ENCODE measurements at regions not wholly inside any gene's neighbourhood (a gene's known extent, or its start where the extent isn't known, plus 50 kb on each side); places are given as distances from the start of the nearest gene placed in this dataset.

DNA sequence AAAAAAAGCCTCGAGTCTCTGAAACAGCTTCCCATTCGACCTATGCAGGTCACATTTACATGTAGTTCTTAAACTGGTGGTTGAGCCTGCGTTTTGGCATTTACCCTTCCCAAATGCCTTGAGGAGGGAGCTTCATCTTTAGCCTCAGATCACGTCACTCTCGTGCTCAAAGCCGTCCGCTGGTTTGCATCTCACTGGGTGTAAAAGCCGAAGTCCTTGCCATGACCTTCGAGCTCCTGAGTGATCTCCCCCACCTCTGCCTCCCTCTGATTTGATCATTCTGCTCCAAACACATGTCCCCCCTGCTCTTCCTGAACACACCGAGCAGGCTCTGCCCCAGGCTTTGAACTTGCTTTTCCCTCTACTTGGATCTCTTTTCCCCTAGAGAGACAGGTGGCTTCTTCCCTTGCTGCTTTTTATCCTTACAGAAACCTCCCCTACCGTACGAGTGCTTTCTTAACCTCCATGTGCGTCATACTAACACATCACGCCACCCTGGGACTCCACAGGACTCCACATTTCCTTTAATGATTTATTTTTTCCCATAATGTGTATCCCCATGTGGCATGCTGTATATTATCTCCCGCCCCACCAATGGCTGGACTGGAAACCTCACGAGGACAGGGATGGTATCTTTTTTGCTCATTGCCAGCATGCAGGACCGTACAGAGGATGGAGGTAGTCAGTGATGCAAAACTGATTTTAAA lies 610.7 kb downstream of the VRK1 start:
- H3K27ac ChIP-seq, result no peak overlapping the region
- H3K4me1 ChIP-seq (ENCODE audit: insufficient read depth), result peaks cover under 1% of the 10 kb centered on the region
- H3K79me2 ChIP-seq, result no peaks in the 10 kb centered on the region
- 68% methylated on average over 17 of the region's 17 CpGs for WGBS (ENCODE audit: low lambda C conversion rate, missing lambda C conversion rate)
- H4K20me1 ChIP-seq (ENCODE audit: insufficient read depth, poor library complexity, severe bottlenecking), result no peaks in the 10 kb centered on the region
- no peak for DNase-seq (ENCODE audit: low spot score)
- TF ChIP-seq, protein P1, sequence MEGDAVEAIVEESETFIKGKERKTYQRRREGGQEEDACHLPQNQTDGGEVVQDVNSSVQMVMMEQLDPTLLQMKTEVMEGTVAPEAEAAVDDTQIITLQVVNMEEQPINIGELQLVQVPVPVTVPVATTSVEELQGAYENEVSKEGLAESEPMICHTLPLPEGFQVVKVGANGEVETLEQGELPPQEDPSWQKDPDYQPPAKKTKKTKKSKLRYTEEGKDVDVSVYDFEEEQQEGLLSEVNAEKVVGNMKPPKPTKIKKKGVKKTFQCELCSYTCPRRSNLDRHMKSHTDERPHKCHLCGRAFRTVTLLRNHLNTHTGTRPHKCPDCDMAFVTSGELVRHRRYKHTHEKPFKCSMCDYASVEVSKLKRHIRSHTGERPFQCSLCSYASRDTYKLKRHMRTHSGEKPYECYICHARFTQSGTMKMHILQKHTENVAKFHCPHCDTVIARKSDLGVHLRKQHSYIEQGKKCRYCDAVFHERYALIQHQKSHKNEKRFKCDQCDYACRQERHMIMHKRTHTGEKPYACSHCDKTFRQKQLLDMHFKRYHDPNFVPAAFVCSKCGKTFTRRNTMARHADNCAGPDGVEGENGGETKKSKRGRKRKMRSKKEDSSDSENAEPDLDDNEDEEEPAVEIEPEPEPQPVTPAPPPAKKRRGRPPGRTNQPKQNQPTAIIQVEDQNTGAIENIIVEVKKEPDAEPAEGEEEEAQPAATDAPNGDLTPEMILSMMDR (IDR thresholded peaks at IDR 0.05; ENCODE audit: poor library complexity), result no peak
- no peak for TF ChIP-seq EZH2 (IDR thresholded peaks at IDR 0.05; ENCODE audit: borderline replicate concordance)
- TF ChIP-seq EZH2phosphoT487 (IDR thresholded peaks at IDR 0.05; ENCODE audit: low read depth, severe bottlenecking, unreplicated experiment), result no peak
- peaks cover 35% of the 10 kb centered on the region for H3K27me3 ChIP-seq
- no peaks in the 10 kb centered on the region for H3K9me2 ChIP-seq (replicated peaks; ENCODE audit: insufficient read depth)
- H2AFZ ChIP-seq, result no peak overlapping the region
- H3K4me2 ChIP-seq, result no peak overlapping the region
- H3K36me3 ChIP-seq (replicated peaks; ENCODE audit: insufficient read depth, low read depth), result no peaks in the 10 kb centered on the region
- no peak overlapping the region for H3K4me3 ChIP-seq
- no peaks in the 10 kb centered on the region for H3K9me3 ChIP-seq (ENCODE audit: low read depth)

DNA sequence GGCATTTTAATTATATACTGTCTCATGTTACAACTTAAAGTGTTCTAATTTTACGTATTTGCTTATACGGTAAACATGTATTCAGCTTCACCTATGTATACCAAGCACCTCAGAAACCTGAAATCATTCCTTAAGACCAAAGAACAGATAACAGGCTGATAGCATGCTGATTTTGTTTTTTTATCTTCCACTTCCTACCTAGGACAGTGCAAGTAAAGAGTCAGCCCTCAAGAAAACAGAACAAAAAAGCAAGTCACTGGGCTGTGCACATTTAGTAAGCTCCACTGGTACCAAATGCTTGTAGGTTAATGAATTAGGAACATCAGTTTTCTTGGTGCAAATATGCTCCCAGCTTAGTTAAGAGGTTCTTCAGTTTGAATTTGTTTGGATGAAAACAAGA lies 611.3 kb downstream of the VRK1 start:
- 68% methylated on average over 2 of the region's 2 CpGs for WGBS (ENCODE audit: low lambda C conversion rate, missing lambda C conversion rate)
- no peaks in the 10 kb centered on the region for H3K9me2 ChIP-seq (replicated peaks; ENCODE audit: insufficient read depth)
- no peak overlapping the region for H2AFZ ChIP-seq
- peaks cover 7% of the 10 kb centered on the region for H3K4me1 ChIP-seq (ENCODE audit: insufficient read depth)
- no peaks in the 10 kb centered on the region for H3K36me3 ChIP-seq (replicated peaks; ENCODE audit: insufficient read depth, low read depth)
- no peak overlapping the region for H3K27ac ChIP-seq
- DNase-seq (ENCODE audit: low spot score), result no peak
- TF ChIP-seq, protein P1 (IDR thresholded peaks at IDR 0.05; ENCODE audit: poor library complexity), result no peak
- TF ChIP-seq EZH2phosphoT487 (IDR thresholded peaks at IDR 0.05; ENCODE audit: low read depth, severe bottlenecking, unreplicated experiment) (no peak), EZH2 (IDR thresholded peaks at IDR 0.05; ENCODE audit: borderline replicate concordance) (no peak)
- no peak overlapping the region for H3K4me3 ChIP-seq
- no peaks in the 10 kb centered on the region for H3K9me3 ChIP-seq (ENCODE audit: low read depth)
- H3K79me2 ChIP-seq, result no peaks in the 10 kb centered on the region
- peaks cover 42% of the 10 kb centered on the region for H3K27me3 ChIP-seq
- H4K20me1 ChIP-seq (ENCODE audit: insufficient read depth, poor library complexity, severe bottlenecking), result no peaks in the 10 kb centered on the region
- H3K4me2 ChIP-seq, result no peak overlapping the region

DNA sequence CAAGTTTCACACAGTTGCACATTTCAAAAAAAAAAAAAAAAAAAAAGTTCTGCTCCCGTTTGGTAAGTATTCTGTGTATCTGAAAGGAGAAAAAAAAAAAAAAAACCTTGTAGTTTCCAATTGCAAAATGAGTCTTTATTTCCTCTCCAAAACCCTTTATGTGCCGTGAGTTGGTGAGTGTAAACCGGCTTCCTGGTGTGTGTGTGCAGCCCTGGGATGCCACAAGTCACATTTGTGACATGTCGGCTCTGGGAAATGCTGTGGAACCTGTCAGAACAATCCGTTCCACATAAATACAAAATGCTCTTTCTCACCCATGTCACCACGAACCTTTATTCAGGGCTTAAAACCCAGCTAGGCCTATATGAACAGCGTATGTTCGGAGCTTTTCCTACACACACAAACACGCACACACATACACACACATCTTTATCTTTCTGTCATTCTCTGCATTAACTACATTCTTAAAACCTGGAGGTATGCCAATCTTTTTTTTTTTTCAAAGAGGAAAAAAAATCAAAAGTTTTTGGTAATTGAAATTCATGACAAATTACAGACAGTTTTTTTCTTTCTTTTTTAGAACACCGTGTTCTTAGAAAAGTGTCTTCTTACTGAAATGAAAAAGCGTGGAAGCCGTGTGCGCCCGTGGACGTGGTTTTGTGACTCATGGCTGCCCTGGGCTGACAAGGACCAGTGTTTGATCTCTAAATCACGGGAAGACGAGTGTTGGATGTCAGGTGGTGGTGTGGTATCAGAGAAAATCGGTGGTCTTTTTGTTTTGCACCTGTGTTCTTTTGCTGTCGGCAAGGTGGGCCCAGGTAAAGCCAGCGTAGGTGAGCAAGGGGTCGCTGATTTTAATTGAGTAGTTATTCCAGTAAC lies 612.0 kb downstream of the VRK1 start:
- DNase-seq (ENCODE audit: low spot score), result no peak
- 90% methylated on average over 21 of the region's 21 CpGs for WGBS (ENCODE audit: low lambda C conversion rate, missing lambda C conversion rate)
- Histone ChIP-seq H3K9me3 (ENCODE audit: low read depth) (no peaks in the 10 kb centered on the region), H3K4me2 (no peak overlapping the region), H3K4me1 (ENCODE audit: insufficient read depth) (peaks cover 10% of the 10 kb centered on the region), H3K9me2 (replicated peaks; ENCODE audit: insufficient read depth) (no peaks in the 10 kb centered on the region), H3K36me3 (replicated peaks; ENCODE audit: insufficient read depth, low read depth) (no peaks in the 10 kb centered on the region), H3K27ac (no peak overlapping the region), H3K4me3 (no peak overlapping the region), H4K20me1 (ENCODE audit: insufficient read depth, poor library complexity, severe bottlenecking) (no peaks in the 10 kb centered on the region), H3K79me2 (no peaks in the 10 kb centered on the region), H2AFZ (no peak overlapping the region), H3K27me3 (peaks cover 48% of the 10 kb centered on the region)
- TF ChIP-seq EZH2phosphoT487 (IDR thresholded peaks at IDR 0.05; ENCODE audit: low read depth, severe bottlenecking, unreplicated experiment) (no peak), EZH2 (IDR thresholded peaks at IDR 0.05; ENCODE audit: borderline replicate concordance) (no peak)
- TF ChIP-seq, protein P1 (IDR thresholded peaks at IDR 0.05; ENCODE audit: poor library complexity), result no peak
